PC-9 (cell line): ENCODE measurements at regions not wholly inside any gene's neighbourhood (a gene's known extent, or its start where the extent isn't known, plus 50 kb on each side); places are given as distances from the start of the nearest gene placed in this dataset.

Experiments used
- BruUV-seq: library from RNA; stranded (reverse); fragments of 400-500 nt; replicated peaks from 2 replicates; lab custom pipeline; 2021; lab: Mats Ljungman, UMichigan
- CTCF ChIA-PET: fragments of 300-600 bp; sonication (Branson Sonifier 250); formaldehyde crosslinking; loops from one replicate; lab custom pipeline; 2022; ENCODE audit warnings: antibody characterized with exemption; lab: Charles Lee
- POLR2A ChIA-PET: fragments of 300-600 bp; sonication (Branson Sonifier 250); formaldehyde crosslinking; loops from one replicate; lab custom pipeline; 2022; ENCODE audit warnings: antibody characterized with exemption; ENCODE audit not compliant: unreplicated experiment; lab: Charles Lee
- DNase-seq, 2 experiments: peaks; one replicate each; pipeline versions ENCODE4 v3.0.0 to v3.0.0-alpha.2; 2015 to 2022; ENCODE audit warnings: mixed read lengths in 1 of 2
- H2AFZ ChIP-seq: fragments of 200-600 bp; sonication (generic); 2 replicates; pipeline ENCODE4 v1.8.1; 2017; ENCODE audit warnings: antibody characterized with exemption
- H3F3A ChIP-seq: fragments of 200-600 bp; sonication (generic); 2 replicates; pipeline ENCODE4 v1.8.1; 2017; ENCODE audit warnings: antibody characterized with exemption, mild to moderate bottlenecking, low read depth; ENCODE audit not compliant: insufficient read depth
- H3K27ac ChIP-seq: fragments of 200-600 bp; sonication (generic); 2 replicates; pipeline ENCODE4 v1.6.1; 2016; ENCODE audit warnings: mixed run types
- H3K27me3 ChIP-seq: fragments of 200-600 bp; sonication (generic); 2 replicates; pipeline ENCODE4 v1.6.1; 2016; ENCODE audit warnings: low read depth, mixed run types; ENCODE audit not compliant: insufficient read depth
- H3K36me3 ChIP-seq: fragments of 200-600 bp; sonication (generic); 2 replicates; pipeline ENCODE4 v1.6.1; 2016; ENCODE audit warnings: low read depth, mixed run types
- H3K4me1 ChIP-seq: fragments of 200-600 bp; sonication (generic); replicated peaks from 2 replicates; pipeline ENCODE4 v1.6.1; 2016; ENCODE audit warnings: mixed run types; ENCODE audit not compliant: insufficient read depth
- H3K4me2 ChIP-seq: fragments of 200-600 bp; sonication (generic); 2 replicates; pipeline ENCODE4 v1.6.1; 2017; ENCODE audit warnings: mixed run types
- H3K4me3 ChIP-seq: fragments of 200-600 bp; sonication (generic); 2 replicates; pipeline ENCODE4 v1.6.1; 2016; ENCODE audit warnings: mixed run types
- H3K79me2 ChIP-seq: fragments of 200-600 bp; sonication (generic); 2 replicates; pipeline ENCODE4 v1.6.1; 2017; ENCODE audit warnings: low read depth, mixed run types
- H3K9me2 ChIP-seq: fragments of 200-600 bp; sonication (generic); 2 replicates; pipeline ENCODE4 v1.8.1; 2017; ENCODE audit warnings: mild to moderate bottlenecking; ENCODE audit not compliant: insufficient read depth
- H3K9me3 ChIP-seq: fragments of 200-600 bp; sonication (generic); 2 replicates; pipeline ENCODE4 v1.8.1; 2016; ENCODE audit warnings: low read depth; ENCODE audit not compliant: insufficient read depth
- H4K20me1 ChIP-seq: fragments of 200-600 bp; sonication (generic); 2 replicates; pipeline ENCODE4 v1.8.1; 2017; ENCODE audit not compliant: insufficient read depth
- CTCF ChIP-seq: fragments of 200-600 bp; sonication (generic); conservative IDR thresholded peaks from 2 replicates; pipeline ENCODE4 v1.6.1; 2017; ENCODE audit warnings: mixed run types, antibody characterized with exemption, mild to moderate bottlenecking, moderate library complexity
- EZH2 ChIP-seq: fragments of 200-600 bp; sonication (generic); IDR thresholded peaks from 2 replicates; pipeline ENCODE4 v1.8.0; 2017; ENCODE audit warnings: antibody characterized with exemption, low read depth
- intact Hi-C: fragments of 100-400 bp; cut with micrococcal nuclease; formaldehyde crosslinking; loops from one replicate; pipeline ENCODE4 v1.10.0; 2022; ENCODE audit not compliant: unreplicated experiment

DNA sequence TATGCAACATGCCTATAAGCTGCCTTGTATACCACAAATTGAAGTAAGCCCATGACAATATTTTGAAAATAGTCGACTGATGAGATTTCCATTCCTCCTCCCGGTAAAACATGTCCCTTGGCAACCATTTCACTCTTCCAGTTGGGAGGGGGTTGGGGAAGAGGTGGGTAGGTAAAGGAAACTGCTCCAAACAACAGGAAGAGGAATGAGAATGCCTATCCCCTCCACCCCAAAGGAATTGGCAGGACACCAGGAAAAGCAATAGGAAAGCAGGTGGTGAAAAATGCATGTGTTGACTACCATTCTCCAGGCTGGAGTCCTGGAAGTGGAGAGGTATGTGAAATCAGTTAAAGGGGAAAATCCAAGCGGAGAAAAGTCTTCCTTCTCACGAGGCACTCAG is 455.9 kb upstream of the PSMD7 start:
- no peak overlapping the region for H2AFZ ChIP-seq
- H3F3A ChIP-seq, result no peaks in the 10 kb centered on the region
- H3K27me3 ChIP-seq, result peaks cover 22% of the 10 kb centered on the region; the same call in 1 of the 2 replicates
- DNase-seq, result no peak
- no peaks in the 10 kb centered on the region for H3K36me3 ChIP-seq
- H3K9me3 ChIP-seq, result no peaks in the 10 kb centered on the region
- no peaks in the 10 kb centered on the region for H3K4me1 ChIP-seq
- ChIA-PET CTCF (no interaction called here), POLR2A (no interaction called here)
- TF ChIP-seq CTCF, result no peak
- no peak for TF ChIP-seq EZH2
- no peak overlapping the region for H3K4me3 ChIP-seq
- no peaks in the 10 kb centered on the region for H4K20me1 ChIP-seq
- no peaks in the 10 kb centered on the region for H3K79me2 ChIP-seq
- H3K4me2 ChIP-seq, result no peak overlapping the region
- no TSS peak for BruUV-seq
- H3K9me2 ChIP-seq, result no peaks in the 10 kb centered on the region
- intact Hi-C loops, result no loop called here
- no peak overlapping the region for H3K27ac ChIP-seq

DNA sequence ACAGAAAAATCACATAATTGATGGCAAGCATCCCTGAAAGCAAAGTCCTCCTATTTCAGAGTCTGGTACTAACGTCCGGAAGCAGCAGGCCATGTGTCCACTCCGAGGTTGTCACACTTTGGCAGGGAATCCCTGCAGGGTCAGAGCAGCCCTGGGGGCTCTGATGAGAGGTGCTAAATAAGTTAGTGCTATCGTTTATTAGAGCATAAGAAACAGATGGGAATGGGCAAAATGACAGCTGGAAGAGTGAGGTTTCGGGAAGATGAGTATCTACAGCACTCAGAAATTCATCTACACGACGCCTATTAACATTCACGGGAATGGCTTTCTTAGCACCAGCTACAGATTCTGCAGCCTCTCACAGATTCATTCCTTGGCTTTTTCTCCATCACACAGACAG is 465.4 kb upstream of the PSMD7 start:
- no peak overlapping the region for H3K4me3 ChIP-seq
- H3K36me3 ChIP-seq, result no peaks in the 10 kb centered on the region
- intact Hi-C loops, result no loop called here
- TF ChIP-seq EZH2, result no peak
- H3F3A ChIP-seq, result no peaks in the 10 kb centered on the region
- H3K4me2 ChIP-seq, result no peak overlapping the region
- H2AFZ ChIP-seq, result no peak overlapping the region
- H3K9me2 ChIP-seq, result no peaks in the 10 kb centered on the region
- no peak for DNase-seq
- ChIA-PET POLR2A (no interaction called here), CTCF (no interaction called here)
- no peak overlapping the region for H3K27ac ChIP-seq
- H3K79me2 ChIP-seq, result no peaks in the 10 kb centered on the region
- H3K27me3 ChIP-seq, result peaks cover 27% of the 10 kb centered on the region
- H3K9me3 ChIP-seq, result no peaks in the 10 kb centered on the region
- no TSS peak for BruUV-seq
- H3K4me1 ChIP-seq, result no peaks in the 10 kb centered on the region
- H4K20me1 ChIP-seq, result no peaks in the 10 kb centered on the region

- Histone ChIP-seq H3K4me3 (no peak overlapping the region), H3K27me3 (peaks cover 4% of the 10 kb centered on the region; the same call in 1 of the 2 replicates), H3K27ac (no peak overlapping the region), H3K9me2 (no peaks in the 10 kb centered on the region), H3K79me2 (no peaks in the 10 kb centered on the region), H3F3A (no peaks in the 10 kb centered on the region), H2AFZ (no peak overlapping the region), H3K9me3 (no peaks in the 10 kb centered on the region), H3K4me2 (no peak overlapping the region), H3K4me1 (no peaks in the 10 kb centered on the region), H4K20me1 (no peaks in the 10 kb centered on the region), H3K36me3 (no peaks in the 10 kb centered on the region)
- CTCF ChIA-PET, result no interaction called here
- intact Hi-C loops, result no loop called here
- no peak for DNase-seq
- POLR2A ChIA-PET, result no interaction called here
- TF ChIP-seq CTCF, result no peak
- TF ChIP-seq EZH2, result no peak
- BruUV-seq, result no TSS peak
These were observed 473.3 kb upstream of the PSMD7 start for GRCh38 chr16:73823205-73823849.
